Fibroblast of mammary gland (primary cell): ENCODE measurements at regions not wholly inside any gene's neighbourhood (a gene's known extent, or its start where the extent isn't known, plus 50 kb on each side); places are given as distances from the start of the nearest gene placed in this dataset.
"Not testable (repeated sequence)": the region's sequence is repeated elsewhere in the genome, so short reads cannot be mapped to it uniquely, and the experiment has no call there.

Source experiments
- DNase-seq: peaks from one replicate; pipeline ENCODE4 v3.0.0-alpha.2; 2010; ENCODE audit warnings: low read depth
- H3K4me3 ChIP-seq: 2 replicates; pipeline ENCODE4 v1.5.1; 2011; ENCODE audit warnings: low read depth, mild to moderate bottlenecking, low read length, moderate library complexity; ENCODE audit not compliant: control insufficient read depth
- TF ChIP-seq, protein P1 (sequence below): conservative IDR thresholded peaks from 2 replicates; pipeline ENCODE4 v1.5.1; 2011; ENCODE audit warnings: low read depth, low read length, inconsistent platforms; ENCODE audit not compliant: control insufficient read depth, insufficient read depth

- TF ChIP-seq, protein P1, sequence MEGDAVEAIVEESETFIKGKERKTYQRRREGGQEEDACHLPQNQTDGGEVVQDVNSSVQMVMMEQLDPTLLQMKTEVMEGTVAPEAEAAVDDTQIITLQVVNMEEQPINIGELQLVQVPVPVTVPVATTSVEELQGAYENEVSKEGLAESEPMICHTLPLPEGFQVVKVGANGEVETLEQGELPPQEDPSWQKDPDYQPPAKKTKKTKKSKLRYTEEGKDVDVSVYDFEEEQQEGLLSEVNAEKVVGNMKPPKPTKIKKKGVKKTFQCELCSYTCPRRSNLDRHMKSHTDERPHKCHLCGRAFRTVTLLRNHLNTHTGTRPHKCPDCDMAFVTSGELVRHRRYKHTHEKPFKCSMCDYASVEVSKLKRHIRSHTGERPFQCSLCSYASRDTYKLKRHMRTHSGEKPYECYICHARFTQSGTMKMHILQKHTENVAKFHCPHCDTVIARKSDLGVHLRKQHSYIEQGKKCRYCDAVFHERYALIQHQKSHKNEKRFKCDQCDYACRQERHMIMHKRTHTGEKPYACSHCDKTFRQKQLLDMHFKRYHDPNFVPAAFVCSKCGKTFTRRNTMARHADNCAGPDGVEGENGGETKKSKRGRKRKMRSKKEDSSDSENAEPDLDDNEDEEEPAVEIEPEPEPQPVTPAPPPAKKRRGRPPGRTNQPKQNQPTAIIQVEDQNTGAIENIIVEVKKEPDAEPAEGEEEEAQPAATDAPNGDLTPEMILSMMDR = no peak
- H3K4me3 ChIP-seq = no peak overlapping the region
- DNase-seq = no peak
Measured at GRCh38 chr9:80491086-80491696, 919.4 kb downstream of the TLE4 start.

- no peak overlapping the region for H3K4me3 ChIP-seq
- TF ChIP-seq, protein P1 = no peak
- no peak for DNase-seq
Measured at GRCh38 chr9:80489329-80489728, 917.6 kb downstream of the TLE4 start.

DNA sequence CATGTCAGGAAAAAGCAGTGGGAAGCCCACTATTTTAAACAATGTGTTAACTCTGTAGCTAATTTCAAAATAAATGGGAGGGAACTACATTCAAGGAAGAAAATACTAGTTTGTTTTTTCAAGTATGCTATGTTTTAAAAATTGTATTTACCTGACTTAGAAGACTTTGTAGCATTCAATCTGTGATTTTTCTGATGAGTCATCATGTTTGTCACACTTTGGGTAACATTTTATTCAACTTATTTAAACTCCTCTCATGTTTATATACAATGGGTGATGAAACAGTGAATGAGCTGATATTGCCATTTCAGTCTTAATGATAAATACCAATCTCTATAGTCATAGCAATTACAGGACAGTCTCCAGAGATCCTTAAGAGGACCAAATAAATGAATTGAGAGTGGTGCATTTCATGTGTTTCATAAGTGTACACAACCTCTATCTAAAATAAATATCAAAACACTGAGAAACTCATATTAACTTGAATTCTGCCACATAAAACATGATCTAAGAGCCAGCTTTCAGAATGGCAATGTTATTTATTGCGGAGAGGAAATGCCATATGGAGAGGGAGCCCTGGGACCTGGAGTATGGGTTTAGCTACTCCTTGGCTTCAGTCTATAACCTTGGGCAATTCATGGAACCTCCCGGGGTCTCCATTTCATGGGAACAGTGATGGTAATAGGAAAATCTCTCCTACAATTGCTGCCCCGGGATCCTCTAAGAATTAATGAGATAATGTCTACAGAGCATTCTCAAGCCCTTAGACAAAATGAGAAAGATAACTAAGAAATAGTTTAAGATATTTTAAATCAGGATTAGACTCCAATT lies 913.9 kb downstream of the TLE4 start:
- TF ChIP-seq, protein P1 = no peak
- no peak for DNase-seq
- H3K4me3 ChIP-seq = no peak overlapping the region

- not testable (repeated sequence) for DNase-seq, H3K4me3 ChIP-seq
Measured at GRCh38 chr9:80482251-80482650, 910.5 kb downstream of the TLE4 start.

- no peak overlapping the region for H3K4me3 ChIP-seq
- TF ChIP-seq, protein P1 = no peak
- DNase-seq = peak; percentile 8
Measured at GRCh38 chr9:80467632-80468031, 895.9 kb downstream of the TLE4 start.

- no peak for DNase-seq
- TF ChIP-seq, protein P1 = no peak
- no peak overlapping the region for H3K4me3 ChIP-seq
Measured at GRCh38 chr9:80465556-80465955, 893.8 kb downstream of the TLE4 start.

- no peak overlapping the region for H3K4me3 ChIP-seq
- TF ChIP-seq, protein P1 = no peak
- no peak for DNase-seq
Measured at GRCh38 chr9:80449513-80449912, 877.7 kb downstream of the TLE4 start.
